Mesenchymal stem cell (in vitro differentiated cells and primary cell): ENCODE measurements at regions not wholly inside any gene's neighbourhood (a gene's known extent, or its start where the extent isn't known, plus 50 kb on each side); places are given as distances from the start of the nearest gene placed in this dataset.

Source experiments
- DNase-seq: peaks from one replicate; pipeline ENCODE4 v3.0.0-alpha.2; 2013
- H2AFZ ChIP-seq: one replicate; pipeline ENCODE4 v1.6.1; 2013; ENCODE audit warnings: low read depth, mild to moderate bottlenecking, control low read depth, inconsistent platforms, low read length, moderate library complexity
- H2AK5ac ChIP-seq: 2 replicates; pipeline ENCODE4 v1.6.1; 2013; ENCODE audit warnings: low read length, moderate library complexity, mild to moderate bottlenecking, inconsistent platforms; ENCODE audit not compliant: severe bottlenecking
- H2BK120ac ChIP-seq: one replicate; pipeline ENCODE4 v1.6.1; 2013; ENCODE audit warnings: low read depth, mild to moderate bottlenecking, inconsistent platforms, low read length, moderate library complexity
- H2BK12ac ChIP-seq, 2 experiments: one replicate each; pipeline ENCODE4 v1.6.1; 2013; ENCODE audit warnings: inconsistent platforms in 2 of 2, low read length in 2 of 2, mild to moderate bottlenecking in 2 of 2, moderate library complexity in 2 of 2, control low read depth in 1 of 2
- H2BK15ac ChIP-seq: one replicate; pipeline ENCODE4 v1.6.1; 2013; ENCODE audit warnings: mild to moderate bottlenecking, low read depth, inconsistent platforms; ENCODE audit not compliant: poor library complexity, severe bottlenecking
- H2BK5ac ChIP-seq: 2 replicates; pipeline ENCODE4 v1.6.1; 2013; ENCODE audit warnings: low read depth, mild to moderate bottlenecking, low read length, control low read depth, inconsistent platforms; ENCODE audit not compliant: poor library complexity, severe bottlenecking
- H3K14ac ChIP-seq, 2 experiments: one replicate each; pipeline ENCODE4 v1.6.1; 2013; ENCODE audit warnings: inconsistent platforms in 2 of 2, low read length in 2 of 2, control low read depth in 1 of 2, mild to moderate bottlenecking in 1 of 2, moderate library complexity in 1 of 2
- H3K18ac ChIP-seq, 2 experiments: one replicate each; pipeline ENCODE4 v1.6.1; 2013; ENCODE audit warnings: inconsistent platforms in 2 of 2, low read length in 2 of 2, control low read depth in 1 of 2, low read depth in 1 of 2, mild to moderate bottlenecking in 1 of 2
- H3K23ac ChIP-seq, 2 experiments: one replicate each; pipeline ENCODE4 v1.6.1; 2013; ENCODE audit warnings: inconsistent platforms in 2 of 2, low read length in 2 of 2, mild to moderate bottlenecking in 2 of 2, moderate library complexity in 2 of 2, control low read depth in 1 of 2
- H3K27ac ChIP-seq: 2 replicates; pipeline ENCODE4 v1.5.1; 2013; ENCODE audit warnings: mild to moderate bottlenecking, moderate library complexity, low read length, control low read depth, inconsistent platforms; ENCODE audit not compliant: poor library complexity, severe bottlenecking
- H3K27me3 ChIP-seq, 2 experiments: 2 replicates each; pipeline versions ENCODE4 v1.6.1 to v1.7.0; 2013; ENCODE audit warnings: low read length in 2 of 2, mild to moderate bottlenecking in 2 of 2, moderate library complexity in 2 of 2, control low read depth in 1 of 2, inconsistent platforms in 1 of 2; ENCODE audit not compliant: control insufficient read depth in 1 of 2, insufficient read depth in 1 of 2
- H3K36me3 ChIP-seq, 2 experiments: 2 replicates each; pipeline versions ENCODE4 v1.6.1 to v1.7.0; 2013; ENCODE audit warnings: low read length in 2 of 2, control low read depth in 1 of 2, inconsistent platforms in 1 of 2, low read depth in 1 of 2, mild to moderate bottlenecking in 1 of 2; ENCODE audit not compliant: insufficient read depth in 2 of 2, control insufficient read depth in 1 of 2
- H3K4ac ChIP-seq, 2 experiments: one replicate each; pipeline ENCODE4 v1.6.1; 2013; ENCODE audit warnings: inconsistent platforms in 2 of 2, low read length in 2 of 2, mild to moderate bottlenecking in 2 of 2, moderate library complexity in 2 of 2, control low read depth in 1 of 2, low read depth in 1 of 2
- H3K4me1 ChIP-seq: 2 replicates; pipeline ENCODE4 v1.6.1; 2013; ENCODE audit warnings: low read depth, low read length, control low read depth; ENCODE audit not compliant: control insufficient read depth, insufficient read depth
- H3K4me2 ChIP-seq: 2 replicates; pipeline ENCODE4 v1.6.1; 2013; ENCODE audit warnings: low read length, mild to moderate bottlenecking, inconsistent platforms; ENCODE audit not compliant: poor library complexity, severe bottlenecking
- H3K4me3 ChIP-seq, 2 experiments: 2 replicates each; pipeline versions ENCODE4 v1.5.1 to v1.7.0; 2013; ENCODE audit warnings: low read length in 2 of 2, mild to moderate bottlenecking in 2 of 2, control low read depth in 1 of 2, low read depth in 1 of 2; ENCODE audit not compliant: insufficient read depth in 1 of 2
- H3K79me1 ChIP-seq: replicated peaks from 2 replicates; pipeline ENCODE4 v1.6.1; 2013; ENCODE audit warnings: mild to moderate bottlenecking, control low read depth, low read length, inconsistent platforms; ENCODE audit not compliant: poor library complexity, severe bottlenecking
- H3K9ac ChIP-seq: 2 replicates; pipeline ENCODE4 v1.7.0; 2013; ENCODE audit warnings: mild to moderate bottlenecking, low read length, moderate library complexity
- H3K9me3 ChIP-seq: 2 replicates; pipeline ENCODE4 v1.7.0; 2013; ENCODE audit warnings: mild to moderate bottlenecking, low read length; ENCODE audit not compliant: control insufficient read depth
- H4K8ac ChIP-seq: one replicate; pipeline ENCODE4 v1.6.1; 2013; ENCODE audit warnings: inconsistent platforms, mild to moderate bottlenecking, low read length, moderate library complexity
- H4K91ac ChIP-seq: one replicate; pipeline ENCODE4 v1.6.1; 2013; ENCODE audit warnings: mild to moderate bottlenecking, low read length, inconsistent platforms
- WGBS: methylation state at CpG from one replicate; pipeline ENCODE4 v1.1.7; 2013; ENCODE audit warnings: mixed read lengths; 5-methylcytosine and 5-hydroxymethylcytosine counted together

DNA sequence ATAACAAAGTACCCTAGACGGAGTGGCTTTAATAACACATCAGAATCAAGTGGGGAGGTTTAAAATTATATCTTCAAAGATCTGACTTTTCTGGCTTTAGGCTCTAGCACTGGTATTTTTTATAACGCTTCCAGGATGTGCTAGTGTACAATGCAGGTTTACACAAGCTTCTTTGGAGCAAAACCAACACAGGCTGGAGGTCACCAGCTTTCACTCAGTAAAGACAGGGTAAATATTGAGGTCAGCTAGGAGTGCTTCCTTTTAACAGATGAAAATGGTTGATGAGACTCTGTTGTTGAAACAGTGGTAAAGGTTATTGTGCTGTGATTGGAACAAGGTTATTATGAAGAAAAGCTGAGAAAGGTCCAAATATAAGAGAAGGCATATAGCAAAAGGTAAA lies 414.2 kb downstream of the TAF11L14 start:
- Histone ChIP-seq H3K14ac (no peak overlapping the region), H3K9ac (no peak overlapping the region), H3K4me2 (no peak overlapping the region), H2BK5ac (no peak overlapping the region), H3K27me3 (no peaks in the 10 kb centered on the region), H3K79me1 (no peaks in the 10 kb centered on the region), H3K36me3 (no peaks in the 10 kb centered on the region), H3K4me3 (no peak overlapping the region), H4K8ac (no peak overlapping the region), H3K4me1 (no peaks in the 10 kb centered on the region), H3K23ac (no peak overlapping the region), H3K9me3 (no peaks in the 10 kb centered on the region), H2BK120ac (no peak overlapping the region), H2BK12ac (no peak overlapping the region), H2AFZ (no peak overlapping the region), H4K91ac (no peak overlapping the region), H2AK5ac (no peak overlapping the region), H3K27ac (no peak overlapping the region), H3K18ac (no peak overlapping the region), H3K4ac (no peak overlapping the region), H2BK15ac (no peak overlapping the region)
- 36% methylated on average over 2 of the region's 2 CpGs for WGBS
- DNase-seq: no peak

DNA sequence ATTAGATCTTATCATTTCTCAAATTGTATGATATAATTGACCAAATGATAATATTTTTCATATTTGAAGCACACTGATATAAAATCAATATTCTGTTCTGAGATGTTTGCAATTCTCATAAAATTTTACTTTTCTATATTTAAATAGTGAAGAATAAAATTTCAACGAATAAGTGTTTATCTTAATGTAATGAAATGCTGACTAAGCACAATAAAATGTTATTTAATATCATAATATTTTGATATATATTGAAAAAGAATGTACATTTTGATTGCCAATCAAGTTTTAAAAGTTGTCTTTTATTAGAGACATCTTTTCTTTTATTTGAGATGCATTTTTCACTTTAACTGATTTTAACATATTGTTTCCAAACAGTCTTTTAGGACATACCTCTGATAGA lies 416.1 kb downstream of the TAF11L14 start:
- H2AK5ac ChIP-seq: no peak overlapping the region
- no peak overlapping the region for H3K23ac ChIP-seq
- no peak overlapping the region for H3K14ac ChIP-seq
- no peak overlapping the region for H3K9ac ChIP-seq
- no CpG with 5 or more reads among the region's 1 CpG for WGBS
- no peak overlapping the region for H2BK5ac ChIP-seq
- H3K18ac ChIP-seq: no peak overlapping the region
- H3K4ac ChIP-seq: no peak overlapping the region
- H3K4me3 ChIP-seq: no peak overlapping the region
- no peaks in the 10 kb centered on the region for H3K79me1 ChIP-seq
- H3K9me3 ChIP-seq: no peaks in the 10 kb centered on the region
- no peak overlapping the region for H3K27ac ChIP-seq
- no peak overlapping the region for H2AFZ ChIP-seq
- no peak overlapping the region for H2BK120ac ChIP-seq
- H3K36me3 ChIP-seq: no peaks in the 10 kb centered on the region
- no peaks in the 10 kb centered on the region for H3K27me3 ChIP-seq
- no peak for DNase-seq
- H4K91ac ChIP-seq: no peak overlapping the region
- H3K4me1 ChIP-seq: no peaks in the 10 kb centered on the region
- H4K8ac ChIP-seq: no peak overlapping the region
- H2BK12ac ChIP-seq: no peak overlapping the region
- no peak overlapping the region for H2BK15ac ChIP-seq
- no peak overlapping the region for H3K4me2 ChIP-seq

GRCh38 chr5:18050776-18051175 lies 416.5 kb downstream of the TAF11L14 start:
- no peak overlapping the region for H2BK5ac ChIP-seq
- no peak overlapping the region for H3K14ac ChIP-seq
- H3K27me3 ChIP-seq: no peaks in the 10 kb centered on the region
- no peak overlapping the region for H3K4me2 ChIP-seq
- no peak for DNase-seq
- H2BK15ac ChIP-seq: no peak overlapping the region
- no peak overlapping the region for H2AK5ac ChIP-seq
- no peak overlapping the region for H4K8ac ChIP-seq
- H3K79me1 ChIP-seq: no peaks in the 10 kb centered on the region
- no peak overlapping the region for H3K27ac ChIP-seq
- H3K9ac ChIP-seq: no peak overlapping the region
- H3K18ac ChIP-seq: no peak overlapping the region
- H3K4me1 ChIP-seq: no peaks in the 10 kb centered on the region
- no peak overlapping the region for H3K4me3 ChIP-seq
- H2BK12ac ChIP-seq: no peak overlapping the region
- H3K36me3 ChIP-seq: no peaks in the 10 kb centered on the region
- no peak overlapping the region for H4K91ac ChIP-seq
- no peak overlapping the region for H3K4ac ChIP-seq
- no peak overlapping the region for H2BK120ac ChIP-seq
- 46% methylated on average over 4 of the region's 4 CpGs for WGBS
- H2AFZ ChIP-seq: no peak overlapping the region
- no peaks in the 10 kb centered on the region for H3K9me3 ChIP-seq
- H3K23ac ChIP-seq: no peak overlapping the region

DNA sequence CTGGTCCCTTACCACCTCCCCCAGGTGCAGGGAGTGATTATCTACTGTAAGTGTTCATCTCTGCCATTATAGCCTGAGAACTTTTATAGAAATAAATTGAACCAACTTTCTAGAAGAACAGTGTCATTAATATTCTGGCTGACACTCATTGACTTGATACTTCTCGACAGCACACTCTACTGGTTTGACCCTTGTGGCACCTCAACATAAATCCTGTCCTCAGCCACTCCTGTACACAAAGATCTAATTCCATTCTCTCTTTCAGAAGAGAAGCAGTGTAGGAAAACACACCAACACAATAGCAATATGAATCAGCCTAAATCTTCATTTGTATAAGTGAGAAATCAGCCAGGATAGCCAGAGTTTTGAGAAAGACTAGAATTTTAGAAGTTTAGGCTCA lies 417.7 kb downstream of the TAF11L14 start:
- Histone ChIP-seq H3K14ac (no peak overlapping the region), H3K23ac (no peak overlapping the region), H2BK5ac (no peak overlapping the region), H3K4ac (no peak overlapping the region), H2AK5ac (no peak overlapping the region), H3K9me3 (no peaks in the 10 kb centered on the region), H3K4me3 (no peak overlapping the region), H3K27me3 (no peaks in the 10 kb centered on the region), H3K79me1 (no peaks in the 10 kb centered on the region), H3K36me3 (no peaks in the 10 kb centered on the region), H4K8ac (no peak overlapping the region), H3K4me2 (no peak overlapping the region), H3K9ac (peak overlapping the region; percentile 39), H4K91ac (no peak overlapping the region), H2BK12ac (no peak overlapping the region), H3K27ac (no peak overlapping the region), H3K4me1 (no peaks in the 10 kb centered on the region), H2AFZ (no peak overlapping the region), H3K18ac (no peak overlapping the region), H2BK120ac (no peak overlapping the region), H2BK15ac (no peak overlapping the region)
- WGBS: 22% methylated on average over 1 of the region's 1 CpG
- DNase-seq: no peak
